GM20000 (cell line): ENCODE measurements at regions not wholly inside any gene's neighbourhood (a gene's known extent, or its start where the extent isn't known, plus 50 kb on each side); places are given as distances from the start of the nearest gene placed in this dataset.

Experiments used
- DNase-seq: peaks from one replicate; pipeline ENCODE4 v3.0.0; 2012; ENCODE audit warnings: low spot score
- TF ChIP-seq, protein P1 (sequence below): IDR thresholded peaks from 2 replicates; pipeline ENCODE4 v1.5.1; 2012; ENCODE audit warnings: mild to moderate bottlenecking, control low read depth; ENCODE audit errors: extremely low read depth, missing control alignments

GRCh38 chrY:7730071-7730470, 818.5 kb upstream of the AMELY start:
- no peak for DNase-seq
- TF ChIP-seq, protein P1, sequence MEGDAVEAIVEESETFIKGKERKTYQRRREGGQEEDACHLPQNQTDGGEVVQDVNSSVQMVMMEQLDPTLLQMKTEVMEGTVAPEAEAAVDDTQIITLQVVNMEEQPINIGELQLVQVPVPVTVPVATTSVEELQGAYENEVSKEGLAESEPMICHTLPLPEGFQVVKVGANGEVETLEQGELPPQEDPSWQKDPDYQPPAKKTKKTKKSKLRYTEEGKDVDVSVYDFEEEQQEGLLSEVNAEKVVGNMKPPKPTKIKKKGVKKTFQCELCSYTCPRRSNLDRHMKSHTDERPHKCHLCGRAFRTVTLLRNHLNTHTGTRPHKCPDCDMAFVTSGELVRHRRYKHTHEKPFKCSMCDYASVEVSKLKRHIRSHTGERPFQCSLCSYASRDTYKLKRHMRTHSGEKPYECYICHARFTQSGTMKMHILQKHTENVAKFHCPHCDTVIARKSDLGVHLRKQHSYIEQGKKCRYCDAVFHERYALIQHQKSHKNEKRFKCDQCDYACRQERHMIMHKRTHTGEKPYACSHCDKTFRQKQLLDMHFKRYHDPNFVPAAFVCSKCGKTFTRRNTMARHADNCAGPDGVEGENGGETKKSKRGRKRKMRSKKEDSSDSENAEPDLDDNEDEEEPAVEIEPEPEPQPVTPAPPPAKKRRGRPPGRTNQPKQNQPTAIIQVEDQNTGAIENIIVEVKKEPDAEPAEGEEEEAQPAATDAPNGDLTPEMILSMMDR: no peak

DNA sequence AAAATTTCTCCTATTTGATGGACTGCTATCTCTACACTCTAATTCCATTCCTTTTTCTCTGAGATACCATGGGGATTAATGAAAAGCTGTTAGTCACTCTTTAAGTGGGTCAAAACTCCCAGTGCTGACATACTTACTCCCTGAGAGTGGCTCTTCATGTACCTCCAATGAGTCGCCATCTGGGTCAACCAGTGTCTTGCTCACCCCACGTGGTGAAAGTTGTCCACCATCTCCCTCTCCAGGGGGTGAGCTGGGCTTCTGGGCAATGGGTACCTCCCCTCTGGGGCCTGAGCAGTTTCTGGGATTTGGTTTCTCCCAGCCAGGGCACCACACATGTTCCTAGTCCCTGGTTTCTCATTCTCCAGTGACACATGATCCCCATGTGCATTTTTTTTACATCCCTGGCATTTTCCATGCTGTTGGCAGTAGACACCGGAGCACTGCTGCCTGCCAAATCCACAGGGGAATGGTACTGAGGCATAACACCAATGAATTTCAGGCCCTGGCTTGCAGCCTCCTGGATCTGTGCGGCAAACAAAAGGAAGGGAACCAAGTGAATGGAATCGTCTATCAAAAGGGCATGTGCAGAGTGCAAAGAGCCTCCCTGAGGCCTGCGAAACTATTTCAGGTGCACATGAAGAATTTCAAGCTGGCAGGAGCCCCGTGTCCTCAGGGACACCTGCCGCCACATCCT, 817.9 kb upstream of the AMELY start:
- TF ChIP-seq, protein P1: no peak

DNA sequence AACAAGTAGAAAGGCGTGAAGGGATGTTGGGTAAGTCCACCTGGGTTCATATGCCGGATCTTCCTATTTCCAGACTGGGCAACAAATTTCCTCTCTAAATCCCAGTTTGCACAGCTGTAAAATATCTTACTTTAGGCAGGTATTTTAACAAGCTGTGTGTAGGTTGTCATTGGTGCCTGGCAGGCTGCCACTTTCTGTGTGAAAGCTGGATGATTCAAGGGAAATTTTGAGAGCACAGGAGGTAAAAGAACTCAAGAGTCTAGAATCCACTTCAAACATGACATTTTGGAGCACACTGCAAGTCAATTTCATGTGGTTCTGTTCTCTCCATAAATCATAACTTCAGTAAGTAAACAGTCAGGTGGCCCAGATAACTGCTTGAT, 817.4 kb upstream of the AMELY start:
- no peak for DNase-seq
- TF ChIP-seq, protein P1: no peak

More for the DNA sequence above, 817.9 kb upstream of the AMELY start:
- no peak for DNase-seq

DNA sequence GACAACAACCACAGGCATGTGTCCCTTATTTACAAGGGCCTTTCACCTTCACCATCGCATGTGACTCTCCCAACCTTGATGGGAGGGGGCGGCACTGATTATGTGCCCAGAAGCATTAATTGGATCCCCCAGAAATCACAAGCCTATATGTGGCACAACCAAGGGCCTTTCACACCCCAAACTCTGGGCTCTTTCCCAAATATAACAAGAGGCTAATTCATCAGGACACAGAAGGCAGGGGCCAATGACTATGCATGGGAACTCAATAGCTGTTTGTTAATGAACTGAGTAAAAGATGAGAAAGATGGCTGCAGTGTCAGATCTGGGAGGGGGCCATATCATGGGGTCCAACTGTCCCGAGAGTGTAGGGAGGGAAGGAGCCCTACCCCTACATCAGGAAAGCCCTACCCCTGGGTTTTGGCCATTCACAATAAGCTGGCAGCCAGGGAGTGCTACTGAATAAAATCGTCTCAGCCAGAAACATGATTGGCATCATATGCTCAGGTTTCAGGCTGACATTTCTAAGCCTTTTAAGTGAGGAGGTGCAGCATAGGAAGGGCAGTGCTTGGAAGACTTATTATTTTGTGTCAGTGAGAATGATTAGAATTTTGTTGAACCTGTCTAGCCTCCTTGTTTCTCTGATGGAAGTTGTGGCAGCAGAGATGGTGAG, 814.4 kb upstream of the AMELY start:
- TF ChIP-seq, protein P1: no peak
- no peak for DNase-seq

- TF ChIP-seq, protein P1: no peak
These were observed 812.6 kb upstream of the AMELY start for GRCh38 chrY:7723991-7724632.

DNA sequence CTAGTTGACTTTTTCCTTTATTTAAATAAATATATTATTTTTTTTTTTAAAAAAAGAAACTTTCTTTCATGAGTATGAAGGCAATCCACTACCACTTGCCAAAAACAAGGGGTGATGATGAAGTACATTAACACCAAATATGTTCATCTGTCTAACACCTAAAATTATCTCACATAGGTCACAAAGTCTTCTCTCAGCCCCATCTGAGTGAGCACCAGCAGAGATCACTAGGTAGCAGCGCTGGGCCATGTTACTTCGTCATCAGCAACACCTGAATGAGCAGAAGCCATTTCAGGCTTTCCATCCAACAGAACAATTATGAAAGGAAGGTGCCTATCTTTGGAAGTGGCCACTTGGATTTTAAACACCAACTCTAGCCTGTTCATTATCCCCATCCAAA, 811.6 kb upstream of the AMELY start:
- TF ChIP-seq, protein P1: no peak
- no peak for DNase-seq

More at GRCh38 chrY:7723991-7724632, 812.6 kb upstream of the AMELY start:
- DNase-seq: peak; percentile 17

DNA sequence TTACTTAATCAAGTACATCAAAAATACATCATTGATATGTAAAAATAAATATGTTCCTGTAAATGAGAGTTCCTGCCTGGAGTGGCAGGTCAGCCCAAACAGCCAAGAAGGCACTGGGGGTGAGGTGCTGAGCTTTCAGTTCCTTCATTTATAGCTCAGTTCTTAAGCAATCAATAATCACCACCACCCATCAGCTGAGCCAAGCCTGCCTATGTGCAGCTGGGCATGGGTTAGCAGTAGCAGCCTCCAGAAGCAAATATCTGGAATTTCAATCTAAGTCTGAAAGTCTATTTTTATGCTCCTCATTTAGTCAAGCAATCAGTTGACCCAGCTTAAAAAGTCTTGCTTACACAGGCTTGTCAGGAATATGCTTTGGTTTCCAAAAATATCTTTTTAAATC, 811.0 kb upstream of the AMELY start:
- TF ChIP-seq, protein P1: no peak

More for the DNA sequence above, 811.0 kb upstream of the AMELY start:
- no peak for DNase-seq
